ENCODE measurements at regions not wholly inside any gene's neighbourhood (a gene's known extent, or its start where the extent isn't known, plus 50 kb on each side); places are given as distances from the start of the nearest gene placed in this dataset.

GRCh38 chr1:220398238-220398637 is 126.0 kb upstream of the RAB3GAP2 start:
- TF ChIP-seq CTCF (IDR thresholded peaks at IDR 0.05; ENCODE audit: low read depth, low read length), result no peak
- TF ChIP-seq EZH2phosphoT487 (IDR thresholded peaks at IDR 0.05; ENCODE audit: low read depth), result no peak

Data from OCI-LY3 (cell line).